HG02678 (cell line): ENCODE measurements at regions not wholly inside any gene's neighbourhood (a gene's known extent, or its start where the extent isn't known, plus 50 kb on each side); places are given as distances from the start of the nearest gene placed in this dataset.
"Not testable (repeated sequence)": the region's sequence is repeated elsewhere in the genome, so short reads cannot be mapped to it uniquely, and the experiment has no call there.

Experiments used
- ATAC-seq: cut with Tn5 transposase; IDR thresholded peaks from one replicate; pipeline ENCODE4 v1.9.1; 2021; ENCODE audit warnings: mild to moderate bottlenecking, moderate library complexity; ENCODE audit not compliant: unreplicated experiment

- not testable (repeated sequence) for ATAC-seq
These were observed 126.3 kb upstream of the CAV2 start for GRCh38 chr7:116373229-116373628.

- ATAC-seq = no peak
These were observed 121.8 kb upstream of the CAV2 start for GRCh38 chr7:116377721-116378120.

GRCh38 chr7:116380025-116380424 lies 119.5 kb upstream of the CAV2 start:
- ATAC-seq = no peak

GRCh38 chr7:116382375-116382774 lies 117.2 kb upstream of the CAV2 start:
- ATAC-seq = no peak

DNA sequence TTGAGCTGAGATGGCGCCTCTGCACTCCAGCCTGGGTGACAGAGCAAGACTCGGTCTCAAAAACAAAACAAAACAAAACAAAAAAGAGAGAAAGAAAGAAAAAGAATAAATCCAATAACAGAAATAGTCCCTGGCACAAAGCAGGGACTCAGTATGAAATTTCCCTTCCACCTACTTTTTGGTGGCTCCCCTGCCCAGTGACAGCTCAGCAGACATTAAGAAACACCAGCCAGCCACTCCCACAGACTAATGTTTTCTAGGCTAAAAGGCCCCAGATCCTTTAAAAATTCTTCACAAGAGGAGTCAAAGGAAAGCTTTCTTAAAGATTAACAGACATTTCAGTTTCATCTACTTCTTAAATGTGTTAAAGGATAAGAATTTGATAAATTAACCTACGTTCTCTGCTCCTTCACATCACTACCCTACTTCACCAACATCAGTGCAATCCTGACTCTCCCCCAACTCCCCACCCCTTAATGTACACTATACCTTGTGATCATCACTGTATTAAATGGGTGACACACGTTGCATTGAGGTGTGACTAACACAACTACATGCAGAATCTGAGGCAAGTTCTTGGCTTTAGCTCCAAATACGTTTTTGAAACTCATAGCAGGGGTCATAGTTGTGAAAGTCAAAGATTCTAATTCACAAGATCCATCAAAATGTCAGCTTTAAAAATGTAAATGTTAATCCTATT lies 114.5 kb upstream of the CAV2 start:
- no peak for ATAC-seq

- ATAC-seq = no peak
These were observed 112.9 kb upstream of the CAV2 start for GRCh38 chr7:116386674-116387073.

DNA sequence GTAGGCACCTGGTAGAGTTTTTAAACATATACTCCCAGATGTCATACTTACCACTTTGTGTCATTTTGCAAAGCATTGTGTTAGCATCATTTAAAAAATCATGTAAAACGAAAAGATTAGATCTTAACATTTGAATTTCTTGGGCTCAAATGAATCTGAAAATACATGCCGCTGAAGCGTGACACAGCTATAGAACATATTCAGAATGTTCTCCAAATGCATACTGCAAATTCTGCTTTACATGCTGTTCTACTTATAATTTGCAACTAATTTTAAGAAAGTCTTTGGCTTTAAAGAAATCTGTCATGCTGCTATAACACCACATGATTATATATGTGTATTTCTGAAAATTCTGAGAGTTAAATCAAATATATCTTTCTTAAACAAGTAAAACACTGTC lies 109.2 kb upstream of the CAV2 start:
- ATAC-seq = no peak

GRCh38 chr7:116392806-116393205 lies 106.7 kb upstream of the CAV2 start:
- no peak for ATAC-seq

DNA sequence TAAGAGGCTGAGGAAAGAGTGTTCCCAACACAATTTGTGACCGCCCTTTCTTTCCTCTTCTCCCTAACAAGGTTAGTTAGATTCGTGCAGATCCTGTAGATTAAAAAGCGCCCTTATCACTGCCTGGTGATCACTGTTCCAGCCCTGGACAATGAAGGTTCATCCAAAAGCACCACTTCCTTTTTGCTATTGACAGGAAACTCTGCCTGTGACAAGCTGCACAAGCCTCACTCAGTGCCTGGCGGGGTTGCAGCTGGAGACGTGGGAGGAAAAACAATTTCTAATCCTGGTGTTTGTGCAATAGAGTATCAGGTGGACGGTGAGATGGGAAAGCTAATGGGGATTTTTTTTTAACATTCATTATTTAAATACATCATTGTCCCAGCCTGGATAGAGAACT lies 105.9 kb upstream of the CAV2 start:
- no peak for ATAC-seq

GRCh38 chr7:116394106-116394505 lies 105.4 kb upstream of the CAV2 start:
- no peak for ATAC-seq

GRCh38 chr7:116395141-116395791 lies 104.3 kb upstream of the CAV2 start:
- ATAC-seq = no peak

GRCh38 chr7:116398672-116399071 lies 100.9 kb upstream of the CAV2 start:
- no peak for ATAC-seq

DNA sequence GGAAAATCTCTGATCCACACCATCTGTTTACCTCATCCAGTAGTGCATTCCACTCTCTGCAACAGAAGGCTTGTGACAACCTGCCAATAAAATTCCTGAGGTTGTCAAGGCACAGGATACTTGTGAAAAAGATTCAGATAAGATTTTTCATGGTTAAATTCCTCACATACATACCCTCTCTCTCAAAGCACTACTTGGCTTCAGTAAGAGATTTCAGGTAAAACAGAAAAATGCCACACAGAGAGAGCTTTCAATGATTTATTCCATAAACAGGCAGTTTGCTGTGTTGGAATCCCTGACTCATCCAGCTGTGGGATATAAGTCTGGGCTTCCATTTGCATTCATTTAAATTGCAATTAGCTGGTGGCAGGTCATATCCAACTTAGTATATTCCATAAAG lies 99.7 kb upstream of the CAV2 start:
- ATAC-seq = no peak

- ATAC-seq = no peak
These were observed 99.0 kb upstream of the CAV2 start for GRCh38 chr7:116400522-116400921.

DNA sequence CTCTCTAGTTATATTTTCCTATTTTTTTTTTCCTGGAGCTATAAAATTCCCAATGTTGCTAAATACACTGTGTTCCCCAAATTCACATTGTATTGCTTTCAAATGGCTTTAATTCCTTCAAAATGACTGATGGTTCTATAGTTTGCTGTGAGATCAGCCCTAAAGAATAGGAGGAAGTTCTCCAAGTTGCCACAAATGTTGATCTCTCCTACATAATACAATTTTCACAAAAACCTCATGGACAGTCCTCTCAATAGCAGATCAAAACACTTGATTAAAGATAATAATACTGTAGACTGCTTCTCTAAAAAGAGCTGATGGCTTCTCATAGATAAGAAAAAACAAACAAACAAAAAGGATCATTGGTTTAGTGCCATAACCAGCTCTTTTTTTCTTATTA lies 97.8 kb upstream of the CAV2 start:
- no peak for ATAC-seq

DNA sequence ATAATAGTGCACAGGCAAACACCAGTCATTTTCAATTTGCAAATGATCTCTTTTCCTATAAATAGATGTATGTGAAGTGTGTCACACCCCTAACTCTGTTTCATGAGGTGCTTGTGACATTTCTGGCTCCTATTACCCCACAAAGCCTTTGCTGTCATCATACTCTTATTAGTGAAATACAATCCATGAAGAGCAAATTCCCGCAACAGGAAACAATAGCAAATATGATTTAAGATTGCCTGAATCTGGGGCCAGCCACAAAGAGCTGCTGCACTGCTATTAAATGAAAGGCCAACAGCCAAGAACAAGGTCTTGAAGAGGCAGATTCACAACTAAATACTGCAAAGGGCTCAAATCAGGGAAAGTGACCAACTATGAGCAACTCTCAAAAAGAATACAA lies 96.3 kb upstream of the CAV2 start:
- no peak for ATAC-seq

GRCh38 chr7:116404389-116404788 lies 95.1 kb upstream of the CAV2 start:
- no peak for ATAC-seq

DNA sequence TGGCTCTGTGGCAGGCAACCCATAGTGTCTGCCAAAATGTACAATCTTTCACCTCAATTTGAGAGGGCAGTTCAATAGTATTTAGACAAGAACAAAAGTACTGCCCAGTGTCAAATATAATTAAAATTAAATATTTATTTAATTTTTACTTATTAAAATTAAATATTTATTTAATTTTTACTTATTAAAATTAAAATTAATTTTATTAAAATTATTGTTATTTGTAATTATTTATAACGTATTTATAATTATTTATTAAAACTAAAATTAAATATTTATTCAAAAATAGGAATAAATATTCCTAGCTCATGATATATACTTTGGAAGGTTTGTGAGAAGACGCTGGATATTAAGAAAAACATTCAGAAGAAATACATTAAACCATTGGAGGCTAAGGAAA lies 93.7 kb upstream of the CAV2 start:
- no peak for ATAC-seq

DNA sequence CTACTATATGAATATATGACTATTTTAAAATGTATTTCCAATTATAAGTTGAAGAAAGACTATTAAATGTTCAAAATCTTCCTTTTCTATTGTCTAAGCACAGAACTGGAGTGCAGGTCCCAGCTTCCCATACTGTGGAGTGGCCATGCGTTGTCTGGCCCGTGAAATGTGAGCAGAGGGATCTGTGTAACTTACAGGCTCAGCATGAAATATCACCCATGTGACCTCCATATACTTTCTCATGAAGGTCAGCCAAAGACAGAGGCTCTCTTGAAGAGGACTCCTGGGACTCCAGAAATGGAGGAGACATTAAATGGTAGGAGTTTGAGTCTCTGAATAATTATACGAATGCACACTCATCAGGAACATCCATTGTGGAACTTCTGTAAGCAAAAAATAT lies 92.4 kb upstream of the CAV2 start:
- ATAC-seq = no peak

DNA sequence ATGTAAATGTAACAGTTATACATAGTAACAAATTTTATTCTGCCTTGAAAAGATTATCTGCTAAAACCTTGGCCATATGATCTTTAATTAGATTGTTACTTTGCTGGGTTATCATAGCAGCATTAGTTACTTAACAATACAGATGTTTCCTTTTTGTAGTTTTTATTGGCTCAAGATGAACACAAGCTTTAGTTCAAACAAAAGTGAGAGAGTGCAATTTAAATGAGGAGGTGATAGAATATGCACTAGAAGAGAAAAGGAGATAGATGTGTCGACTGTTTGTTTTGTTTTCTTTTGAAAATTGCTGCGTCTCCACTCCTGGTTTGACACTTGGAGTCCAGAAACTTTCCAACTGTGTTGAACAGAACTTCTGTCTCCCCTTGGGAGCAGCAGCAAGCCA lies 91.4 kb upstream of the CAV2 start:
- no peak for ATAC-seq

- ATAC-seq = not testable (repeated sequence)
These were observed 90.6 kb upstream of the CAV2 start for GRCh38 chr7:116408831-116409453.

DNA sequence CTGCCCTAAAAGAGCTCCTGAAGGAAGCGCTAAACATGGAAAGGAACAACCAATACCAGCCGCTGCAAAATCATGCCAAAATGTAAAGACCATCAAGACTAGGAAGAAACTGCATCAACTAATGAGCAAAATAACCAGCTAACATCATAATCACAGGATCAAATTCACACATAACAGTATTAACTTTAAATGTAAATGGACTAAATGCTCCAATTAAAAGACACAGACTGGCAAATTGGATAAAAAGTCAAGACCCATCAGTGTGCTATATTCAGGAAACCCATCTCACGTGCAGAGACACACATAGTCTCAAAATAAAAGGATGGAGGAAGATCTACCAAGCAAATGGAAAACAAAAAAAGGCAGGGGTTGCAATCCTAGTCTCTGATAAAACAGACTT lies 88.8 kb upstream of the CAV2 start:
- not testable (repeated sequence) for ATAC-seq
